Glutamatergic neuron (in vitro differentiated cells): ENCODE measurements at regions not wholly inside any gene's neighbourhood (a gene's known extent, or its start where the extent isn't known, plus 50 kb on each side); places are given as distances from the start of the nearest gene placed in this dataset.

ENCODE experiments used
- DNase-seq: peaks from one replicate; pipeline ENCODE4 v3.0.0; 2022
- H3K27ac Mint-ChIP-seq: one replicate; pipeline ENCODE4 v1.8.0; 2020; ENCODE audit warnings: mild to moderate bottlenecking, mixed read lengths, inconsistent platforms; ENCODE audit not compliant: unreplicated experiment
- H3K27me3 Mint-ChIP-seq: one replicate; pipeline ENCODE4 v1.8.0; 2020; ENCODE audit warnings: mild to moderate bottlenecking, moderate library complexity, mixed read lengths, inconsistent platforms; ENCODE audit not compliant: unreplicated experiment
- H3K36me3 Mint-ChIP-seq: one replicate; pipeline ENCODE4 v1.8.0; 2020; ENCODE audit warnings: mild to moderate bottlenecking, mixed read lengths, inconsistent platforms; ENCODE audit not compliant: unreplicated experiment
- H3K4me1 Mint-ChIP-seq: one replicate; pipeline ENCODE4 v1.8.0; 2020; ENCODE audit warnings: mild to moderate bottlenecking, low read depth, mixed read lengths, inconsistent platforms; ENCODE audit not compliant: unreplicated experiment
- H3K4me3 Mint-ChIP-seq: one replicate; pipeline ENCODE4 v1.8.0; 2020; ENCODE audit warnings: mild to moderate bottlenecking, mixed read lengths, inconsistent platforms; ENCODE audit not compliant: unreplicated experiment
- H3K9me3 Mint-ChIP-seq: one replicate; pipeline ENCODE4 v1.8.0; 2020; ENCODE audit warnings: mild to moderate bottlenecking, moderate library complexity, mixed read lengths, inconsistent platforms; ENCODE audit not compliant: unreplicated experiment
- TF ChIP-seq, protein P1 (sequence below): fragments of 200-600 bp; sonication (generic); IDR thresholded peaks from one replicate; pipeline ENCODE4 v1.5.0; 2021; ENCODE audit not compliant: partially characterized antibody, unreplicated experiment

DNA sequence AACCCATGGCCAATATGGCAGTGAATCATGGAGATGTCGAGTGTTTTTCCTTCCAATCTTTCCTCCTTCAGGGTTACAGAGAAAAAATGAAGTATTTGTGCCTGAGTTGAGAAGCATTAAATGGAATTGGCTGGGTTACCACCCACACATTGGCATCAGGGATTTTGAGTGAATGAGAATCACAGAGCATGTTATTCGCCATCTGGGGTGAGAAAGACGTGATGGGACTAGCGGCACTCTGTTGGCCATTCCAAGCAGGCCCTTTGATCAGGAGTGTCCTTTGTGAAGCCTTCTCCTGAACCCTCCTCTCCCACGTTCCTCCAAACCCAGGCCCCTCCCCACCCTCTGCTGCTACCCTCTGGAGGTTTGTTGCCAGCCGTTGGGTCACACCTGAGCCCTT lies 84.2 kb upstream of the PCDH8 start:
- Mint-ChIP-seq H3K9me3 (no peaks in the 10 kb centered on the region), H3K4me1 (peaks cover 40% of the 10 kb centered on the region), H3K4me3 (peak overlapping the region; percentile 18), H3K36me3 (peaks cover 6% of the 10 kb centered on the region), H3K27me3 (peaks cover 2% of the 10 kb centered on the region), H3K27ac (peak overlapping the region; percentile 84)
- DNase-seq: no peak
- TF ChIP-seq, protein P1, sequence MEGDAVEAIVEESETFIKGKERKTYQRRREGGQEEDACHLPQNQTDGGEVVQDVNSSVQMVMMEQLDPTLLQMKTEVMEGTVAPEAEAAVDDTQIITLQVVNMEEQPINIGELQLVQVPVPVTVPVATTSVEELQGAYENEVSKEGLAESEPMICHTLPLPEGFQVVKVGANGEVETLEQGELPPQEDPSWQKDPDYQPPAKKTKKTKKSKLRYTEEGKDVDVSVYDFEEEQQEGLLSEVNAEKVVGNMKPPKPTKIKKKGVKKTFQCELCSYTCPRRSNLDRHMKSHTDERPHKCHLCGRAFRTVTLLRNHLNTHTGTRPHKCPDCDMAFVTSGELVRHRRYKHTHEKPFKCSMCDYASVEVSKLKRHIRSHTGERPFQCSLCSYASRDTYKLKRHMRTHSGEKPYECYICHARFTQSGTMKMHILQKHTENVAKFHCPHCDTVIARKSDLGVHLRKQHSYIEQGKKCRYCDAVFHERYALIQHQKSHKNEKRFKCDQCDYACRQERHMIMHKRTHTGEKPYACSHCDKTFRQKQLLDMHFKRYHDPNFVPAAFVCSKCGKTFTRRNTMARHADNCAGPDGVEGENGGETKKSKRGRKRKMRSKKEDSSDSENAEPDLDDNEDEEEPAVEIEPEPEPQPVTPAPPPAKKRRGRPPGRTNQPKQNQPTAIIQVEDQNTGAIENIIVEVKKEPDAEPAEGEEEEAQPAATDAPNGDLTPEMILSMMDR: no peak

DNA sequence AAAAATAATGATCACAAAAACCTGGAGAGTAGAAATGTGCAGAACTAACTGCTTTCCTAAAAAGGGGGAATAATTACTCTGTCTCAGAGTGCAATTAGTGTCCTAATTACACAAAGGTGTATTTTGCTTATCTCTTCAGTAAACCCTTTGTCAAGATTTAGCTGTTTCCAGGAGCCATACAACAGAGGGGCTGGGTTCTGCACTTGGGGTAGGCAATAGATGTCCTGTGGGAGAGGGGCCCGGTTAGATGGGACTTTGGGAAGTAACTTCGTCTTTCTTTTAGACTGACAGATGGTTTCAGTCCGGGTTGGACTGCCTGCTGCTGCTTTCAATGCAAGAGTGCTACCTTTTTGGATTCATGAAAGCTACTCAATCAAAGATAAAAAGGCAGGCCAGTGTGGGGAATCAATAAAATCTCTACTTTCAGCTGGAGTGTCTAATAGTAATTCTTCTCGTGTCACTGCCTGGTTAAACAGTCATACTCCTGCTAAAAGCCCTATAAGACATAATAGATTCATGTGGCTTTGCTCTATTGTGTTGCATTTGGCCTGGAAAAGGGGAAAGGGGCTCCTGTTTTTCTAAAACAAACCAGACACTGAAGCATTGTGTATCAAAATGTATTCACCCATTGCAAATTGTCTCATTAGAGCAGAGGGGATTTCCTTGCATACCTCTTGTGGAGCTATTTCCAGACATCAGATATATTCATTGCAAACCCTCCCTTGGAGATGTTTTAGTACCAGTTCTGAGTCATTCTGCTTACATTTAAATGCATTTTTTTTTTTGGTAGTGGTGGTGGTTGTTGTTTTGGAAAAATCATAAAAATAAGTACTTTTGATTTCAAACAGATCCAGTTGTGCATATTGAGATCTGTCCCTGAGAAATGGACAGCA lies 83.3 kb upstream of the PCDH8 start:
- Mint-ChIP-seq H3K9me3 (no peaks in the 10 kb centered on the region), H3K27ac (peak overlapping the region; percentile 84), H3K4me3 (peak overlapping the region; percentile 57), H3K36me3 (peaks cover 10% of the 10 kb centered on the region), H3K27me3 (peaks cover 6% of the 10 kb centered on the region), H3K4me1 (peaks cover 35% of the 10 kb centered on the region)
- TF ChIP-seq, protein P1: no peak
- DNase-seq: no peak

DNA sequence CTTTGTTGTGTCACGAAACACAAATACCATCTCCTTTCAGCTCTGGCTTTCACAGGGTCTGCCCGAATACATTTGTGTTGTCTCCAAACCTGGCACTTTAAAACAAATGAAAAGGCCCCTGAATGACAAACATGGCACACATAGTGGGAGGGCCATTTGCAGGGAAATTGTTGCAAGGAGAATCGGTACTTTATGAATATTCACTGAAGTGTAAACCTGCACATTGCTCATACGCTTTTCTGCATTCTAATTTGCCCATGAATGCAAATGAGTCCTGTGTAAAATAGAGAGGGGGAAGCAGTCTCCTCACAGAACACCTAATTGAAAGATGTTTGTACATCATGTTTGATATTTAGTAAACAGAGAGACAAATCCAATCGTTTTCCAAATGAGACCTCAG lies 82.7 kb upstream of the PCDH8 start:
- peaks cover 6% of the 10 kb centered on the region for H3K27me3 Mint-ChIP-seq
- no peak for DNase-seq
- peak overlapping the region; percentile 84 for H3K27ac Mint-ChIP-seq
- H3K4me3 Mint-ChIP-seq: peak overlapping the region; percentile 57
- peaks cover 32% of the 10 kb centered on the region for H3K4me1 Mint-ChIP-seq
- peaks cover 10% of the 10 kb centered on the region for H3K36me3 Mint-ChIP-seq
- TF ChIP-seq, protein P1: no peak
- H3K9me3 Mint-ChIP-seq: no peaks in the 10 kb centered on the region

DNA sequence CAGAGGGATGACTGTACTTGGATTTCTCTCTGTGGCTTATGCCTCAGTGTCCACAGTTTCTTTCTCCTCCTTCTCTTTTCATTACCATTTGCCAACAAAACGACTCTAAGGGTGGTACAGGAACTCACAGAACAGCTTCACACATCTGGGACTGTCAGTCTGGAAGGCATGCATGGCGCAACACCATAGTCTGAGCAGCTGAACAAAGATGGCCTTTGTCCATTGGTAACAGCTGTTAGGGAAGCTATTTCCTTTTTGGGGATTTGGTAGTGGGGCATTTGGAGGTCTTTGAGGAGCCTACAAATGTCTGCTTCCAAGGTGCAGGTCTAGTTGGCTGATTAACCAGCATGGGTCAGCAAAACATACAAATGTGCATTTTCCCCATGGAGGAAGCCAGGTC lies 81.4 kb upstream of the PCDH8 start:
- Mint-ChIP-seq H3K4me3 (no peak overlapping the region), H3K27me3 (peaks cover 6% of the 10 kb centered on the region)
- TF ChIP-seq, protein P1: no peak

DNA sequence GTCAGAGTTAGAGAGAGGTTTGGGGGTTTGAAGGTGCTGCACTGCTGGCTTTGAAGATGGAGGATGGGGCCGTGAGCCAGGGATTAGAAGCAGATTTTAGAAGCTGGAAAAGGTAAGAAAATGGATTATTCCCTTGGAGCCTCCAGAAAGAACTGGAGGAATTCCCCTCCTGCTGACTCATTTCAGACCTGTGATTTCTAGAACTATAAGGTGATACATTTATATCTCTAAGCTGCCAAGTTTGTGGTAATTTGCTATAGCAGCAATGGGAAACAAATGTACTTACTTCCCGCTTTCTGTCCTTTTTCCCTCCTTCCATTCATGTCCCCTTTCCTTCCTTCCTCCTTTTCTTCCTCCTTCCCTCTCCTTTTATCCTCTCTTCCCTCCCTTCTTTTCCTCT lies 78.5 kb upstream of the PCDH8 start:
- H3K9me3 Mint-ChIP-seq: peaks cover 2% of the 10 kb centered on the region
- H3K4me3 Mint-ChIP-seq: no peak overlapping the region
- peaks cover 6% of the 10 kb centered on the region for H3K27me3 Mint-ChIP-seq
- no peak overlapping the region for H3K27ac Mint-ChIP-seq
- peaks cover 10% of the 10 kb centered on the region for H3K36me3 Mint-ChIP-seq
- TF ChIP-seq, protein P1: no peak
- DNase-seq: no peak
- H3K4me1 Mint-ChIP-seq: peaks cover 46% of the 10 kb centered on the region

More for the DNA sequence above, 81.4 kb upstream of the PCDH8 start:
- no peak for DNase-seq
- Mint-ChIP-seq H3K27ac (no peak overlapping the region), H3K36me3 (peaks cover 10% of the 10 kb centered on the region), H3K9me3 (peaks cover 2% of the 10 kb centered on the region), H3K4me1 (peaks cover 40% of the 10 kb centered on the region)
